Small intestine (tissue), 7 donors: ENCODE measurements at regions not wholly inside any gene's neighbourhood (a gene's known extent, or its start where the extent isn't known, plus 50 kb on each side); places are given as distances from the start of the nearest gene placed in this dataset.
"Not testable (repeated sequence)": the region's sequence is repeated elsewhere in the genome, so short reads cannot be mapped to it uniquely, and the experiment has no call there.

Source experiments
- DNase-seq, 2 donors: peaks; one replicate each; pipeline versions ENCODE4 v3.0.0 to v3.0.0-alpha.2; 2013
- FAIRE-seq: peaks from 2 replicates; lab custom pipeline; 2012; peaks lifted over from hg19 to GRCh38; lab: Jason Lieb, UNC
- H3K27ac ChIP-seq, 3 donors: one replicate each; pipeline ENCODE4 v1.5.1; 2013; ENCODE audit warnings: low read length in 2 of 3, mild to moderate bottlenecking in 2 of 3, control low read depth in 1 of 3, inconsistent platforms in 1 of 3, low read depth in 1 of 3, moderate library complexity in 1 of 3
- H3K27me3 ChIP-seq, 3 donors: one replicate each; pipeline ENCODE4 v1.6.1; 2013; ENCODE audit warnings: low read length in 3 of 3, inconsistent platforms in 1 of 3; ENCODE audit not compliant: control insufficient read depth in 3 of 3, insufficient read depth in 3 of 3
- H3K36me3 ChIP-seq, 3 donors: one replicate each; pipeline ENCODE4 v1.6.1; 2013; ENCODE audit warnings: low read length in 3 of 3, inconsistent platforms in 1 of 3, low read depth in 1 of 3, mild to moderate bottlenecking in 1 of 3, moderate library complexity in 1 of 3; ENCODE audit not compliant: control insufficient read depth in 3 of 3, insufficient read depth in 2 of 3
- H3K4me1 ChIP-seq, 3 donors: one replicate each; pipeline ENCODE4 v1.6.1; 2013; ENCODE audit warnings: low read length in 2 of 3, inconsistent platforms in 1 of 3, low read depth in 1 of 3, mild to moderate bottlenecking in 1 of 3, moderate library complexity in 1 of 3; ENCODE audit not compliant: control insufficient read depth in 3 of 3, insufficient read depth in 2 of 3
- H3K4me3 ChIP-seq, 3 donors: one replicate each; pipeline ENCODE4 v1.5.1; 2013; ENCODE audit warnings: low read length in 3 of 3, control low read depth in 1 of 3, inconsistent platforms in 1 of 3, low read depth in 1 of 3, mild to moderate bottlenecking in 1 of 3, moderate library complexity in 1 of 3
- H3K9me3 ChIP-seq, 2 donors: one replicate each; pipeline ENCODE4 v1.6.1; 2013; ENCODE audit warnings: low read depth in 1 of 2, low read length in 1 of 2; ENCODE audit not compliant: control insufficient read depth in 2 of 2, insufficient read depth in 1 of 2
- WGBS, 3 donors: extraction: QIAGEN DNeasy Blood & Tissue Kit; methylation state at CpG; one replicate each; pipeline ENCODE4 v1.1.7; 2013; 5-methylcytosine and 5-hydroxymethylcytosine counted together
- donor health status: healthy with polysubstance abuse.
- donor health status: control.
- donor health status: control.
- donor health status: Bipolar disorder and iron deficiency.
- donor health status: healthy.

- FAIRE-seq, result no peak
- Histone ChIP-seq H3K4me1 (no peaks in the 10 kb centered on the region), H3K27ac (no peak overlapping the region), H3K36me3 (no peaks in the 10 kb centered on the region), H3K4me3 (no peak overlapping the region), H3K9me3 (peaks cover 1 to 42% of the 10 kb centered on the region in 2 donors), H3K27me3 (no peaks in the 10 kb centered on the region)
- DNase-seq, result no peak
- 75 to 80% (median 78%) methylated on average over 13 of the region's 13 CpGs for WGBS, 3 donors
Measured at GRCh38 chr18:78497641-78498040, 482.0 kb upstream of the SALL3 start.

- Histone ChIP-seq H3K36me3 (no peaks in the 10 kb centered on the region), H3K4me3 (no peak overlapping the region), H3K27ac (no peak overlapping the region), H3K4me1 (no peaks in the 10 kb centered on the region), H3K27me3 (no peaks in the 10 kb centered on the region), H3K9me3 (peaks cover 0 to 45% of the 10 kb centered on the region in 2 donors)
- no peak for FAIRE-seq
- 87 to 92% (median 91%) methylated on average over 15 of the region's 15 CpGs for WGBS, 3 donors
- no peak for DNase-seq
Measured at GRCh38 chr18:78499586-78499985, 480.0 kb upstream of the SALL3 start.

GRCh38 chr18:78501251-78501650, 478.4 kb upstream of the SALL3 start:
- Histone ChIP-seq H3K4me1 (no peaks in the 10 kb centered on the region), H3K27ac (no peak overlapping the region), H3K4me3 (no peak overlapping the region), H3K27me3 (no peaks in the 10 kb centered on the region), H3K36me3 (no peaks in the 10 kb centered on the region), H3K9me3 (peaks cover 1 to 37% of the 10 kb centered on the region in 2 donors)
- WGBS, 3 donors, result 60 to 85% (median 77%) methylated on average over 7 of the region's 7 CpGs
- FAIRE-seq (no peak), DNase-seq (no peak)

- no peak for DNase-seq
- Histone ChIP-seq H3K27me3 (no peaks in the 10 kb centered on the region), H3K27ac (no peak overlapping the region), H3K36me3 (no peaks in the 10 kb centered on the region), H3K9me3 (peaks cover 1 to 40% of the 10 kb centered on the region in 2 donors), H3K4me3 (no peak overlapping the region), H3K4me1 (no peaks in the 10 kb centered on the region)
- WGBS, 3 donors, result 95 to 96% (median 95%) methylated on average over 15 of the region's 15 CpGs
- no peak for FAIRE-seq
Measured at GRCh38 chr18:78503129-78503528, 476.5 kb upstream of the SALL3 start.

GRCh38 chr18:78505851-78506461, 473.7 kb upstream of the SALL3 start:
- Histone ChIP-seq H3K27ac (no peak overlapping the region), H3K9me3 (peaks cover 1 to 30% of the 10 kb centered on the region in 2 donors), H3K4me1 (no peaks in the 10 kb centered on the region), H3K27me3 (no peaks in the 10 kb centered on the region), H3K4me3 (no peak overlapping the region), H3K36me3 (no peaks in the 10 kb centered on the region)
- 63 to 79% (median 66%) methylated on average over 30 of the region's 30 CpGs for WGBS, 3 donors
- DNase-seq, result no peak
- FAIRE-seq, result no peak

GRCh38 chr18:78507217-78507616, 472.4 kb upstream of the SALL3 start:
- no peaks in the 10 kb centered on the region for H3K4me1 ChIP-seq
- FAIRE-seq (no peak), DNase-seq (no peak)
- H3K9me3 ChIP-seq, result peaks cover 1 to 19% of the 10 kb centered on the region in 2 donors
- H3K27ac ChIP-seq, result no peak overlapping the region
- H3K27me3 ChIP-seq, result no peaks in the 10 kb centered on the region
- H3K36me3 ChIP-seq, result no peaks in the 10 kb centered on the region
- H3K4me3 ChIP-seq, result no peak overlapping the region
- WGBS, 3 donors, result 83 to 86% (median 86%) methylated on average over 12 of the region's 12 CpGs

- not testable (repeated sequence) for H3K4me1 ChIP-seq, FAIRE-seq, H3K36me3 ChIP-seq, H3K27me3 ChIP-seq, DNase-seq, H3K27ac ChIP-seq, H3K4me3 ChIP-seq
- 89 to 93% (median 91%) methylated on average over 18 to 19 of the region's 19 CpGs for WGBS, 3 donors
- H3K9me3 ChIP-seq, result peaks cover 1 to 15% of the 10 kb centered on the region in 2 donors
Measured at GRCh38 chr18:78508228-78508824, 471.3 kb upstream of the SALL3 start.

GRCh38 chr18:78510091-78510490, 469.5 kb upstream of the SALL3 start:
- Histone ChIP-seq H3K36me3 (no peaks in the 10 kb centered on the region), H3K27me3 (no peaks in the 10 kb centered on the region), H3K4me3 (no peak overlapping the region), H3K4me1 (no peaks in the 10 kb centered on the region), H3K9me3 (peaks cover 1 to 6% of the 10 kb centered on the region in 2 donors), H3K27ac (no peak overlapping the region)
- FAIRE-seq, result no peak
- WGBS, 3 donors, result 45 to 80% (median 56%) methylated on average over 7 of the region's 7 CpGs
- no peak for DNase-seq
